ENCODE measurements at regions not wholly inside any gene's neighbourhood (a gene's known extent, or its start where the extent isn't known, plus 50 kb on each side); places are given as distances from the start of the nearest gene placed in this dataset.

GRCh38 chr11:87820011-87820410 lies 355.2 kb downstream of the RAB38 start:
- TF ChIP-seq CTCF (IDR thresholded peaks at IDR 0.05) (no peak), POLR2A (IDR thresholded peaks at IDR 0.05) (no peak)
